Pancreas (tissue), 10 donors: ENCODE measurements at regions not wholly inside any gene's neighbourhood (a gene's known extent, or its start where the extent isn't known, plus 50 kb on each side); places are given as distances from the start of the nearest gene placed in this dataset.
"Not testable (repeated sequence)": the region's sequence is repeated elsewhere in the genome, so short reads cannot be mapped to it uniquely, and the experiment has no call there.

ENCODE experiments used
- ATAC-seq, 4 donors: fragments of 200-7000 bp; cut with Tn5 transposase; one replicate each; pipeline versions ENCODE4 v1.8.0 to v1.9.1; 2020; ENCODE audit warnings: mild to moderate bottlenecking in 4 of 4, moderate library complexity in 4 of 4
- DNase-seq, 6 donors: peaks; one replicate each; pipeline ENCODE4 v3.0.0-alpha.2; 2020
- FAIRE-seq: peaks from 2 replicates; lab custom pipeline; 2012; peaks lifted over from hg19 to GRCh38; lab: Jason Lieb, UNC
- H3K27ac ChIP-seq, 4 donors: fragments of 200-600 bp; sonication (generic); 1 replicate in 3 of 4; 2 replicates in 1 of 4; pipeline versions ENCODE4 v1.5.0 to v1.8.0; 2020
- H3K27me3 ChIP-seq, 4 donors: fragments of 200-600 bp; one replicate each; pipeline ENCODE4 v1.8.0; 2021
- H3K36me3 ChIP-seq, 3 donors: fragments of 200-600 bp; sonication (generic) in 1 of 3; one replicate each; pipeline versions ENCODE4 v1.5.0 to v1.8.0; 2020 to 2021
- H3K4me1 ChIP-seq, 3 donors: fragments of 200-600 bp; one replicate each; pipeline ENCODE4 v1.8.0; 2021
- H3K4me3 ChIP-seq, 4 donors: fragments of 200-600 bp; sonication (generic) in 2 of 4; one replicate each; pipeline versions ENCODE4 v1.5.0 to v1.8.0; 2020 to 2021
- H3K9me3 ChIP-seq, 4 donors: fragments of 200-600 bp; one replicate each; pipeline ENCODE4 v1.8.0; 2021
- WGBS, 2 donors: extraction: QIAGEN DNeasy Blood & Tissue Kit; methylation state at CpG; one replicate each; pipeline ENCODE4 v1.1.7; 2013; 5-methylcytosine and 5-hydroxymethylcytosine counted together
- intact Hi-C, 3 donors: fragments of 100-400 bp; cut with DNase I; formaldehyde crosslinking; loops; one replicate each; pipeline versions ENCODE4 v1.11.1 to v1.14.2; 2022
- TF ChIP-seq, protein P1 (sequence below), 4 donors: fragments of 200-600 bp; sonication (generic) in 3 of 4; IDR thresholded peaks; one replicate each; pipeline versions ENCODE4 v1.5.0 to v1.8.0; 2021; ENCODE audit warnings: antibody characterized with exemption in 4 of 4
- donor health status: healthy with polysubstance abuse.
- donor health status: DM: no; HTN: no; CAD: no; lungs with moderate emphysema.
- donor health status: DM: no; HTN: no; CAD: no.
- donor health status: control.
- donor health status: control.
- donor health status: Bipolar disorder and iron deficiency.
- donor health status: DM: yes; HTN: yes; CAD: no.
- donor health status: DM: no; HTN: no; CAD: no.
- donor health status: DM: no; HTN: no; CAD: no.
- donor health status: DM: yes; HTN: yes; CAD: no.

DNA sequence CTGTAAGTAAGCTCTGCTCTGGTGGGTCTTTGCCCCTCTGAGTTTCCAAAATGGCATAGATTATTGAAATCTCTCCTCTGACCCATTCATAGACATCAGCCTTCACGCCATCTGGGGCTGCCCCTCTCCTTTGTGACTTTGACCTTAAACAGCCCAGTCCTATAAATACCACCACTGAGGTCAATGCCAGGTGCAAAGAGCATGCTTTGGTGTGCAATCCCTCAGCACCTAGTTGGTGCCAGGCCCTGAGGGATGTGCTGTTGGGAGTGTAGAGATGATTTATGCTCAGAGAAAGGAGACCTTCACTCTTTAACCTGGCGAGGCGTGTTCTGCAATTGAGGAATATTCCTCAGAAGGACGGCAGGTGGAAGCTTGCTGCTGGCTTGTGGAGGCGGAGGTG lies 121.7 kb upstream of the TSHZ3 start:
- Histone ChIP-seq H3K4me1 (no peaks in the 10 kb centered on the region), H3K9me3 (no peaks in the 10 kb centered on the region), H3K27me3 (no peaks in the 10 kb centered on the region), H3K4me3 (no peak overlapping the region), H3K36me3 (no peaks in the 10 kb centered on the region), H3K27ac (no peak overlapping the region)
- no peak for ATAC-seq
- DNase-seq: no peak
- TF ChIP-seq, protein P1, sequence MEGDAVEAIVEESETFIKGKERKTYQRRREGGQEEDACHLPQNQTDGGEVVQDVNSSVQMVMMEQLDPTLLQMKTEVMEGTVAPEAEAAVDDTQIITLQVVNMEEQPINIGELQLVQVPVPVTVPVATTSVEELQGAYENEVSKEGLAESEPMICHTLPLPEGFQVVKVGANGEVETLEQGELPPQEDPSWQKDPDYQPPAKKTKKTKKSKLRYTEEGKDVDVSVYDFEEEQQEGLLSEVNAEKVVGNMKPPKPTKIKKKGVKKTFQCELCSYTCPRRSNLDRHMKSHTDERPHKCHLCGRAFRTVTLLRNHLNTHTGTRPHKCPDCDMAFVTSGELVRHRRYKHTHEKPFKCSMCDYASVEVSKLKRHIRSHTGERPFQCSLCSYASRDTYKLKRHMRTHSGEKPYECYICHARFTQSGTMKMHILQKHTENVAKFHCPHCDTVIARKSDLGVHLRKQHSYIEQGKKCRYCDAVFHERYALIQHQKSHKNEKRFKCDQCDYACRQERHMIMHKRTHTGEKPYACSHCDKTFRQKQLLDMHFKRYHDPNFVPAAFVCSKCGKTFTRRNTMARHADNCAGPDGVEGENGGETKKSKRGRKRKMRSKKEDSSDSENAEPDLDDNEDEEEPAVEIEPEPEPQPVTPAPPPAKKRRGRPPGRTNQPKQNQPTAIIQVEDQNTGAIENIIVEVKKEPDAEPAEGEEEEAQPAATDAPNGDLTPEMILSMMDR (IDR thresholded peaks at IDR 0.05): no peak
- intact Hi-C loops: no loop called here
- no peak for FAIRE-seq
- WGBS, 2 donors: 56 to 71% methylated on average over 5 of the region's 5 CpGs

DNA sequence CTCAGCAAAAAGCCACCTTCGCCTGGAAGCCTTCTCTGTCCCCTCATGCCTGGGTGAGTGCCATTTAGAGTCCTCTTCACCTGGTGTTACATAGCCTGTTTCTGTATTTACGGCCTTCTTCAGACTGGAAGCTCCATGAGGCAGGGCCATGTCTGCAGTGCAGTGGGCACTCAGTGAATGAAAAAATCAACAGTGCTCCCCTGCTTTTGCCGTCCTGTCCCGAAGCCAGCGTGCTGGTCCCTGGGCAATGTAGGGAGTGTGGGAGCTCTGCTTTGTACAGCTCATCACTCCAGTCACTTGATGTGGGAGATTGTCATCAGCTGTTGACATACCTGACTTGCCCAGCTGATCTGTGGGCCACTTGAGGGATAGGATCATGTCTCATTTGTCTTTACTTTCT lies 129.0 kb upstream of the TSHZ3 start:
- intact Hi-C loops: no loop called here
- FAIRE-seq: no peak
- no peaks in the 10 kb centered on the region for H3K4me1 ChIP-seq
- H3K36me3 ChIP-seq: no peaks in the 10 kb centered on the region
- ATAC-seq: no peak
- 73 to 79% methylated on average over 5 of the region's 5 CpGs for WGBS, 2 donors
- H3K4me3 ChIP-seq: no peak overlapping the region
- H3K9me3 ChIP-seq: no peaks in the 10 kb centered on the region
- H3K27ac ChIP-seq: no peak overlapping the region
- TF ChIP-seq, protein P1 (IDR thresholded peaks at IDR 0.05): no peak
- H3K27me3 ChIP-seq: no peaks in the 10 kb centered on the region
- no peak for DNase-seq

DNA sequence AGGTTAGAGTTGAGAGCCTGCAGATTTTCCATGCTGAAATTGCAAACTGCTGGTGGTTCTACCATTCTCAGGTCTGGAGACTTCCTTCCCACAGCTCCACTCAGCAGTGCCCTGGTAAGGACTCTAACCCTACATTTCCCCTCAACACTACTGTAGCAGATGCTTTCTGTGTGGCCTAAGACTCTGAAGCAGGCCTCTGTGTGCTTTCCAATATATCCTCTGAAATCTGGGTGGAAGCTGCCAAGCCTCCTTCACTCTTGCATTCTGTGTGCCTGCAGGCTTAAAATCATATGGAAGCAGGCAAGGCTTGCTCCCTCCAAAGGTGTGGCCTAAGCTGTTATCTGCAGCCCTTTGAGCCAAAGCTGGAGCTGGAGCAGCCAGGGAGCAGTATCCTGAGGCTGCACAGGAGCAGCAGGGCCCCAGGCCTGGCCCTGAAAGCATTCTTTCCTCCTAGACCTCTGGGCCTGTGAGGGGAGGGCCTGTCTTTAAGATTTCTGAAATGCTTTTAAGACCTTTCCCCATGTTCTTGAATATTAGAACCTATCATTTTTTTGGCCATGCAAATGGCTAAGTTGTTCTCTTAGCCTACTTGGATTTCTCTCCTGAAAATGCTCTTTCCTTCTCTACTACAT lies 134.1 kb upstream of the TSHZ3 start:
- Histone ChIP-seq H3K27me3 (no peaks in the 10 kb centered on the region), H3K4me3 (no peak overlapping the region), H3K27ac (no peak overlapping the region), H3K4me1 (no peaks in the 10 kb centered on the region), H3K36me3 (no peaks in the 10 kb centered on the region), H3K9me3 (no peaks in the 10 kb centered on the region)
- TF ChIP-seq, protein P1 (IDR thresholded peaks at IDR 0.05): no peak
- FAIRE-seq (no peak), ATAC-seq (no peak), DNase-seq (no peak)
- intact Hi-C loops: no loop called here

DNA sequence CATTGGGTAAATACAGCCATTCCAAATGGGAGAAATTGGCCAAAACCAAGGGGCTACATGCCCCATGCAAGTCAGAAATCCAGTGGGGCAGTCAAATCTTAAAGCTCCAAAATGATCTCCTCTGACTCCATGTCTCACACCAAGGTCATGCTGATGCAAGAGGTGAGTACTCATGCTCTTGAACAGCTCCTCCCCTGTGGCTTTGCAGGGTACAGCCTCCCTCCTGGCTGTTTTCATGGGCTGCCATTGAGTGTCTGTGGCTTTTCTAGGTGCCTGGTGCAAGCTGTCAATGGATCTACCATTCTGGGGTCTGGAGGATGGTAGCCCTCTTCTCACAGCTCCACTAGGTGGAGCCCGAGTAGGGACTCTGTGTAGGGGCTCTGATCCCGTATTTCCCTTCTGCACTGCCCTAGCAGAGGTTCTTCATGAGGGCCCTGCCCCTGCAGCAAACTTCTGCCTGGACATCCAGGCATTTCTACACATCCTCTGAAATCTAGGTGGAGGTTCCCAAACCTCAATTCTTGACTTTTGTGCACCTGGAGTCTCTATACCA lies 135.7 kb upstream of the TSHZ3 start:
- FAIRE-seq, DNase-seq, ATAC-seq, H3K4me3 ChIP-seq, H3K4me1 ChIP-seq, H3K9me3 ChIP-seq, intact Hi-C loops, H3K27ac ChIP-seq, H3K36me3 ChIP-seq, H3K27me3 ChIP-seq: not testable (repeated sequence)
- 46 to 58% methylated on average over 2 of the region's 2 CpGs for WGBS, 2 donors

DNA sequence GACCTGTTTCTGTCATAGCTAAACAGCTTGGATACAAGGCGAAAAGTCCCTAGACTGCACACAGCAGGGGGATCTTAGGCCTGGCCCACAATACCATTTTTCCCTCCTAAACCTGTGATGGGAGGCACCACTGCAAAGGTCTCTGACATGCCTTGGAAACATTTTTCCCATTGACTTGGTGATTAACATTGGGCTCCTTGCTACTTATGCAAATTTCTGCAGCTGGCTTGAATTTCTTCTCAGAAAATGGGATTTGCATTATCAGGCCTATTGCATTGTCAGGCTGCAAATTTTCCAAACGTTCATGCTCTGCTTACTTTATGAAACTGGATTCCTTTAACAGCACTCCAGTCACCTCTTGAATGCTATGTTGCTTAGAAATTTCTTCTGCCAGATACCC lies 136.2 kb upstream of the TSHZ3 start:
- Histone ChIP-seq H3K4me1 (no peaks in the 10 kb centered on the region), H3K9me3 (no peaks in the 10 kb centered on the region), H3K4me3 (no peak overlapping the region), H3K27ac (no peak overlapping the region), H3K36me3 (no peaks in the 10 kb centered on the region), H3K27me3 (no peaks in the 10 kb centered on the region)
- TF ChIP-seq, protein P1 (IDR thresholded peaks at IDR 0.05): no peak
- intact Hi-C loops: no loop called here
- no peak for FAIRE-seq
- DNase-seq: no peak
- WGBS, 2 donors: 43 to 50% methylated on average over 2 of the region's 2 CpGs
- ATAC-seq: no peak
